ENCODE measurements at regions not wholly inside any gene's neighbourhood (a gene's known extent, or its start where the extent isn't known, plus 50 kb on each side); places are given as distances from the start of the nearest gene placed in this dataset.
"Not testable (repeated sequence)": the region's sequence is repeated elsewhere in the genome, so short reads cannot be mapped to it uniquely, and the experiment has no call there.

DNA sequence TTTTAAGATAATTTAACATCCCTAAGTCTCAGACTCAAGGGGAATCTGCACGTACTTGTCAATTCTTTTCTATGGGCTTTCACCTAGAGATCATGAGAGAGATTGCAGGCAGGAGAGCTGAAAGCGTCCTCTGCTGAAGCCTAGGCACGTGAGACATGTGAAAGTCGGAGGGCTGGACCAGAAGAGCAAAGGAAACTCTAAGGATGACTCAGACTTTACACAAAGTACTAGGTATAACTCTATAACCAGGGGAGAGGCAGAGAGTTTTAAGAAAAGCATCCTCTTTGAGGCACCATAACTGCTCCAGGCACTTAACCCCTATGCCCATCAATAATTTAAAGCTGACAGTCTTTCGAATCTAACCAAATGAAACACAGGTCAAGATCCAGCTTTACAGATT, 436.6 kb downstream of the VGLL3 start:
- DNase-seq (ENCODE audit: low read depth): no peak

DNA sequence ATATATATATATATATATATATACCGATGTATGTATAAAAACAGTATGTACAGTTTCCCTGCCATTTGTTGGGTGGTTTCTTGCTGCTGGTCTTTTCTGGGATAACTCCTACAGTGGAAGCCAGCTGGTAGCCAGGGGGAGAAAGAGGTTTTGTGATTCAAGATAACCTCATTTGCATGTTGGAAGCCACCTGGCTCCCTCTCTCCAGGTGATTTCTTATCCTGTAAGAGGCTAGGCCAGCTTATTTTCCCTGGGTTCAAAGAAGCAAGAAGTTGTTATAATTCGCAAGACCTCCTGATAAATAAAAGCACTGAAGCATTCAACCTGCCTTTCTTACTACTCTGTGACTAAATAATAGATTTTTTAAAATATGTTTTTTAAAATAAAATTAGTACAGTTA, 443.3 kb downstream of the VGLL3 start:
- no peak for DNase-seq (ENCODE audit: low read depth)

DNA sequence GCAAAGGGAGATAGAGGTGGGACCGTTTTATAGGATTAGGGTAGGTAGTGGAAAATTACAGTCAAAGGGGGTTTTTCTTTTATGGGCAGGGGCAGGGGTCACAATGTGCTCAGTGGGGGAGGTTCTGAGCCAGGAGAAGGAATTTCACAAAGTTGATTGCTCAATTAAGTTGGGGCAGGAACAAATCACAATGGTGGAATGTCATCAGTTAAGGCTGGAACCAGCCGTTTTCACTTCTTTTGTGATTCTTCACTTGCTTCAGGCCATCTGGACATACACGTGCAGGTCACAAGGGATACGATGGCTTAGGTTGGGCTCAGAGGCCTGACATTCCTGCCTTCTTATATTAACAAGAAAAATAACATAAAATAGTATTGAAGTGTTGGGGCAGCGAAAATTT, 453.8 kb downstream of the VGLL3 start:
- DNase-seq (ENCODE audit: low read depth): no peak

DNA sequence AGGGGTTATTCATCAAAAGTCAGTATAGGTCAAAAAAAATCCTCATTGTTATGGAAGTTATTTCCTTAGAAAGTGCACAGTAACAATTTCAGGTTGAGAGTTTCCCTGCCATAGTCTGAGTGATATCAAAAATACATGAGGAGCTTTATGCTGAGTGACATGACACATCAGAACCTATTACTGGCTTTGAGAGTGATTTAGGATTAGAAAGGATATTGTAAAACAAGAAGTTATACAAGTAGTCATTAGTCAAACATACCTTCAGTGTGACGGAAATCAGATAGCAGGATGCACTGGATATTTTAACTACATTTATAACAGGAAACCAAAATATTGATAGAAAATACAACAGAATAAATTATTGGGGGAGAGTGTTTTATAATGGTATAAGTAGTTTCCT, 471.1 kb downstream of the VGLL3 start:
- no peak for DNase-seq (ENCODE audit: low read depth)

DNA sequence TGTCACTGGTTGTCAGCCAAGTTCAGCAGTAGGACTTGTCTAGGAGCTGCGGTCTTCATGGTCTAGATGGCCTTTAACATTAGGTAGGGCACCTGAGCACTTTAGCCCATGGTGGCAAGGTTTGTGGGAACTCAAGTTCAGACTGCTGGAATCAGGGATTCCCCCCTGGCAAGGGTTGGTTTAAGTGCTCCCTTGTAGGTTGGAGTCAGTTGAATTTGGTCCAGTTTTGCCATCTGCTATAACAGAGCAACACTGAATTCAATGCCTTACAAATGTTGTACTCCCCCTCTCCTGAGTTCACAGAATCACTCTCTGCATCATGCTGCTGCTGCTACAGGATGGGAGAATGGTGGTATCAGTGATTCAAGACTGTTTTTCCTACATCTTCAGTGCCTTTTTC, 509.3 kb downstream of the VGLL3 start:
- no peak for DNase-seq (ENCODE audit: low read depth)

DNA sequence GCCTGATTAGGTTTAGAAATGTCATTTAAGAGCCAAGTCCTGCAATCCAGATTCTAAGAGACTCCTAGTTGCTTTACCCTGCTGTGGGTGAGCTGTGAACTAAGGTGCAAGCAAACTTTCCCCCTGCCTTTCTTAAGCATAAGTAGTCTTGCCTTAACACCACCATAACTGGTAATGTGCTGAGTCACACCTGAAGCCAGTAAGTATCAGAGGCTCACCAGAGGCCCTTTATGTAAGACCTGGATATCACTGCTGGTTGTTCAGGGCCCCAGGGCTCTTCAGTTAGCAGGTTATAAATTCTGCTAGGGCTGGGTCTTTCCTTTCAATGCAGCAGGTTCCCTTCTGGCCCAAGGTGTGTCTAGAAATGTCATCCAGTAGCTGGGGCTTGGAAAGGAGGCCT, 509.9 kb downstream of the VGLL3 start:
- DNase-seq (ENCODE audit: low read depth): no peak

DNA sequence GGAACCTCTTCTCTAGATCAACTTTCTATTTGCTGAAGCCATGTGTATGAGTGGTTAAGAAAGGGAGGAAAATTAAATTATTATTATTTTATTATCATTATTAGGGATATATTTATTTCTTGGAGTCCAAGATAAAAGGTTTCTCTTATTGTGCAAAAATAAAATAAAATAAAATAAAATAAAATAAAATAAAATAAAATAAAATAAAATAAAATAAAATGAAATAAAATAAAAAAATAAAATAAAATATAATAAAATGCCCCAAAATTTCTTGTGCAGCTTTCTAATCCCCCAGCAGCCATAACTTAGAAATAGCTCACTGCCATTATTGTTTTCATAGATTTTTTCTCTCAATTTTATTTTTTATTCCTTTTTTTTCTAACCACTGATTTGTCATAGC, 526.8 kb downstream of the VGLL3 start:
- DNase-seq (ENCODE audit: low read depth): no peak

DNA sequence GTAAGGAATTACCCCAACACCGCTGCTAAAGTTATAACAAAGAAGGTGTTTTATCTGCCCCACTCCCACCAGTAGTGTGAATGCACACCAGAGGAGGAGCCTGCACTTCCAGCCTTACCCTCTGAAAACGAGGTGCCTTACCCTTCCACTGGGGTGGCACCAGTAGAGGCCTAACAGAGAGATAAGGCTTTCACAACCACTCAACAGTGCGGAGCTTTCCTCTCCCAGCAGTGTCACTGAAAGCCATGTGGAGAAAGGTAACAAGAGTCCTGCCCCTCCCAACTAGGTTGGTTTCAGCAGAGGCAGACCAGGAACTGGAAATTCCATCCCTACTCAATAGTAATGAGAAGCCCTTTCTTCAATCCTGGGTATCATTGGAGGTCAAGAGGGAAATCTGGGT, 539.2 kb downstream of the VGLL3 start:
- no peak for DNase-seq (ENCODE audit: low read depth)

DNA sequence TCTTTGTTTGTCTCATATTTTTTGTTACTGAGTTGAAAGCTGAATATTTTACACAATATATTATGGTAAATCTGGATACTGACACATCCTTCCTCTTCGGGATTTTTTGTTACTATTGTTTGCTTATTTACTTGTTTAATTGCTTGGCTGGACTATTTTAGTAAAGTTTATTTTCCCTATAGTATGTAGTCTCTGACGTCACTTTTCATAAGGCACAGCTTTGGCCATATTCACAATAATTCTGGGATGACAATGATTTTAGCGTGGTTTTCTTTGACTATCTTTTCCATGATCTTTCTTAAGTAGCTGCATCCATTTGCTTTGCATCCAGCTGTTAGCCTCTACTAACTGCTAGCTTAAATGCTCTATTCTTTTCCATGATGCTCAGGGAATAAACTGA, 552.4 kb downstream of the VGLL3 start:
- no peak for DNase-seq (ENCODE audit: low read depth)

DNA sequence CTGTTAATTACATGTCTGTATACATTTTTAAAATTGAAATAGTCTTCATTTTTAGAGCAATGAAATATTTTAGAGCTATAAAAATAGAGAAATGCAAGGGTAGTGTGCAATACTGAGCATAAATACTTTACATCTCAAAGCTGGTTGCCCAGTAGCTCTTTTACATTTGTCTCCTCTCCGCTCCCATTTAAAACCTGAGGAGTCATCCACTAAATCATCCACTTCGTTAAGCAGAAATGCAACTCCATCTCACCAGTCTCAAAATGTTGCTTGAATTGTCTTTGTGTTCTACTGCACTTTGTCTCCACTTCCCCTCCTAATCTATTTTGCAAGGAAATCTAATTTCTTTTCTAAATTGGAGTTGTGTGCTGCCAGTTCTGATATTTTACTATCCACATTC, 563.6 kb downstream of the VGLL3 start:
- DNase-seq (ENCODE audit: low read depth): no peak

DNA sequence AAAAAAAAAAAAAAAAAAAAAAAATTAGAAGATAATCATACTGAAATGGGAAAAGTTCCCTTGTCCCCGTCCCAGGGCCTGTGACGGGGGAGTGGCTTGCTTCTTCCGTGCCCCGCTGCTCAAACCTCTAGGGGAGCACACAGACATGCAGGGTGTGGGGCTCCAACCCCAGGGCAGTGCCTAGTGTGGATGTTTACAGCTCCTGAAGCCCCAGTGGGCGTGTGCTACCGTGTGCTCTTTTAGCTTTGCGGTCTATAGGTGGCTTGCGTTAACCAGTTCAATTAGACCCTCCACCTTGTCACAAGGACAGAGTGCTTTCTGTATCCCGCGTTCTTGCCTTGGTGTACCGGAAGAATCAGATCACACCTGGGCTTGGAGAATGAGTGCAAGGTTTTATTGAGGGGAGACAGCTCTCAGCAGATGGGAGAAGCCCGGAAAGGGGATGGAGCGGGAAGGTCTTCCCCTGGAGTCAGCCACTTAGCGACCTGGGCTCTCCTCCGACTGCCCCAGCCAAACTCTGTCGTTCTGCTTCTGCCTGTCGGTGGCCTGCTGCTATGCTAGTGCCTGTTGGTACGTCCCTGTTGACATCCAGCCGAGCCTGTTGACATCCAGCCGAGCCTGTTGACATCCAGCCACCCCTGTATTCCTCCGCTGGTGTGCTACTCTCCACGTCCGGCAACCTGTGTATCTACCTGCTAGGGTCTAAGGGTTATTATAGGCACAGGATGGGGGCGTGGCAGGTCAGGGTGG, 569.8 kb downstream of the VGLL3 start:
- no peak for DNase-seq (ENCODE audit: low read depth)

DNA sequence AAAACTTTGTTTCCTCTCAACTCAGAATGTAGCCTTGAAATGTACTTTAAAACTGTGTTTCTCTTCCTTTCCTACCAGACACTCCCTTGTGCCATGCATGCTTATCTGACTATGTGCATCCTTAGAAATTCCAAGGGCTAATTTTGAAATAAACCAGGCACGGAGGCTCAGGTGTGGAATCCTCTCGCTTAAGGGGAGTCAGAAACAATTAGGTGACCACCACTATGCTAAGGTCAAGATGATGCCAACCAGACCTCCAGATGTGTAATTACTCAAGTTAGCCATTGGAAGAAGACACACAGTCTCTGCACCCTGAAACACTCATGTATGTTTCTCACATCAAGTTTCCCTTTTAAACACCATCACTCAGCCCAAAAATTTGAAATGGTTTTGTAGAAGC, 572.1 kb downstream of the VGLL3 start:
- DNase-seq (ENCODE audit: low read depth): no peak

DNA sequence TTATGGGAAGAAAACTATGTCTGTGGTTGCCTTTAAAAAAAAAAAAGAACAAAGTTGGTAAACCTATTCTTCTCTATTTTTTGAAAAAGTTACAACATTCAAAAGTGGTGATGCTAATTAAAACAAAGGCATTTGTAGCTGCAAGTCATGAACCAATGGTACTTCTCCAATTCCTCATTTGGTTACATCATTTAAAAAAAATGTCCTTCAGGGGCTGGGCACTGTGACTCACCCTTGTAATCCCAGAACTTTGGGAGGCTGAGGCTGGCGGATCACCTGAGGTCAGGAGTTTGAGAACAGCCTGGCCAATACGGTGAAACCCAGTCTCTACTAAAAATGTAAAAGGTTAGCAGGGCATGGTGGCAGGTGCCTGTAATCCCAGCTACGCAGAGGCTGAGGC, 574.6 kb downstream of the VGLL3 start:
- no peak for DNase-seq (ENCODE audit: low read depth)

DNA sequence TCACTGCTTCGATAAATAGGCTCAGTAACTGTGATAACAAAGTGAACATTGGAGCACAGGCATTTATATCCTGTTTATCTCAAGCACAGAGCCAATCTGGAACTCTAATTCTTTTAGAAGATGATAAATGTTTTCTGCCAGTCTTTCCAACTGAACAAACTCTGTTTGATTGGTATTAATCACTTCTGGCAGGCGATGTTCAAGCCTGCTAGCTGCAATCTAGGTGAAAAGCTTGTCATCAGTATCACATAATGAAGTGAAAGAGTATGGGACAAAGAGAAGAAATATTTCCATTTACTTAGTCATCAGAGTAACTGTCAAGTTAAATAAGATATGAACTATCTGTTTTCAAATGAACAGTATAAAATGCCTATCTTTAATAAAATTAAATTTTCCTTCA, 577.3 kb downstream of the VGLL3 start:
- no peak for DNase-seq (ENCODE audit: low read depth)

DNA sequence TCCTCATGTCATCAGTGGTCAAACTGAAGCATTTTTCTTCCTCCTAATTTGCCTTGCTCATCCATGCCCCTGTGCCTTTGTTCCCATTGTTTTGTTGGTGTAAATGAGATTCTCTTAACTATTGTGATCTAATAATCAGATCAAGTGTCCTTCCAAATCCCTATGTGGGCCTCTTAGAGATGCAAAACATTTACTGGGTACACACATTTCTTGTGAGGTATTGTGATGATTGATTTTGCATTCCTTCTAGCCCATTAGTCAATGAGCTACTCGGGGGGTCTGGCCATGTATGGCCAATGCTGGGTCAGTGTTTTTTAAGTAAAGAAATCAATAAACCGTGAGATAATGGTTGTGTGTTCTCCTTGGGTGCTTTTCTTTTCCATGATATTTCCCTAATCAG, 580.4 kb downstream of the VGLL3 start:
- no peak for DNase-seq (ENCODE audit: low read depth)

DNA sequence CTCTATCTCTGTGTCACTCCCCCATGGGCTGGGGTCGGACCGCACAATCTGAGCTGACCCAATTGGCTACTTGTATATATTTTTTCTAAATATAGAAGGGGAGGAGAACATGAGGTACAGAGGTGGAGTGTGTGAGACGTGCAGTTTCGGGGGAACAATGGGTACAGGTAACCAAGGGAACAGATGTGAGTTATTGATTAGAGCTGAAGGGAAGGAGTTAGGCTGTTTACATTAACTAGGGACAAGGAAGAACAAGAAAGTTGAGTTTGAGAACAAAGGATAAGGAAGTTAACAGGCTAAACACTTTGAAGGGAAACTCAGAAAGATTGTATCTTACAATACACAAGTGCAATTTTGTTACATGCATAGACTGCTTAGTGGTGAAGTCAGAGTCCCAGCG, 601.2 kb downstream of the VGLL3 start:
- DNase-seq (ENCODE audit: low read depth): not testable (repeated sequence)

DNA sequence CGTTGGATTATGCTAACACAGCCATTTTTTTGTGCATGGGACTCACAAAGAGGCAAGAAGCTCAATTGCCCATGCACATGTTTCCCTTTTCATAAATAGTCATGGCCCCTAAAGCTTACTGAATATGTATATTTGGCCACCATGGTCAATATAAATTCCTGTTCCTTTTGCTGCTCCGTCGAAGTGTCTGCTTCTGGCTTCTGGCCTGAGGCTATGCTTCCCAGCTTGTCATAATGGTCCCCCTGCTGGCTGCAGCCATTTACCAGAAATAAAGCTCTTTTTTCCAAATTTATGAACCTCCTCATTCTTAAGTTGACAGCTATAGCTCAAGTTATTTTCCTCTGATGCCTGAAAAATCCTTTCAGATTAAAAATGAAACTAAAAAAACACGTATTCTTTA, 602.1 kb downstream of the VGLL3 start:
- no peak for DNase-seq (ENCODE audit: low read depth)

DNA sequence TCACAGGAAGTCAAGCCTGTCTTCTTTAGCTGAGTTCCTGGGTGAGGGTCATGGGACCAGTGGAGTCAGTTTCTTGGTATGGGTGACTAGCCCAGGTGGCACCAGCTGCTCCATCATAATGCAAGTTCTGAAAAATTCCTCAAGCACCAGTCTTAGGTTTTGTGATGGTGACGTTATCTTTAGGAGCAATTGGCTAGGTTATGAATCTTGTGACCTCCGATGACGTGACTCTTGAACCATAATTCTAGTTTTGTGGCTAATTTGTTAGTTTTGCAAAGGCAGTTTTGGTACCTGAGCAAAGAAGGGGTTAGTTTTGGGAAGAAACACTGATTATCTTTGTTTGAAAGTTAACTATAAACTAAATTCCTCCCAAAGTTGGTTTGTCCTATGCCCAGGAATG, 608.4 kb downstream of the VGLL3 start:
- no peak for DNase-seq (ENCODE audit: low read depth)

DNA sequence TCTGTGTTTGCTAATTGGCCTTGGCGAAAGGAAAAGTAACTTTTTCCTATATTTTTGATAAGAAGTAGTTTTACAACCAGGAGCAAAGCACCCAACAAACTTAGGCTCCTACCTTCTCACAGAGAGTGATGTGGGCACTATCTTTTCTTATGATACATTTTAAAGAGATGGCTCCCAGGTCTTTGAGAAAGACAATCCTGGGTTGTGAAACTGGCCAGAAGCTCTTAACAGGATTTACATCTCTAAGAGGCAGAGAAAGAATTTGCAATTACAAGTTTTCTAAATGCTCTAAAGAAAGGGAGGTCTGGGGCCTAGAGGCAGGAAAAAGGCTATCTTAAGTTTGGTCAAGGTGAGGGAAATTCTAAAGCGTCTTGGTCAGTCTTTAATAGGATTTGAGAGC, 609.7 kb downstream of the VGLL3 start:
- no peak for DNase-seq (ENCODE audit: low read depth)

DNA sequence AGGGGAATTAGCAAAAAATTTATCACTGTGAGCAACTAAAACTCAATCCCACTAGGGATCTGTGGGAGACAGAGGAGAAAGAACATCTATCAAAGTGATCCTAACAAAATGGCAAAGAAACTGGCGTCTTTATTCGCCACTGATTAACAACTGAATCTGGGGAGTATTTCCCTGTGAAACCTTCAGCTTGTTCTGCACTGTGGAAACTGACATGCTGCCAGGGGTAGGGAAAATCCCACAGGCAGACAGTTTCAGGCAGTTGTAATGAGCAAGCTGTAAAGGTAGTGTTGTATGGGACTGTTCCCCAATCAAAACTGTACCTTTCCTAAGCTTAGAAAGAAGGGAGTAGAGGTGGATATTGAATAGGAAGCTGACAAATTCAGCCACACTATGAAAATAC, 611.7 kb downstream of the VGLL3 start:
- DNase-seq (ENCODE audit: low read depth): no peak

DNA sequence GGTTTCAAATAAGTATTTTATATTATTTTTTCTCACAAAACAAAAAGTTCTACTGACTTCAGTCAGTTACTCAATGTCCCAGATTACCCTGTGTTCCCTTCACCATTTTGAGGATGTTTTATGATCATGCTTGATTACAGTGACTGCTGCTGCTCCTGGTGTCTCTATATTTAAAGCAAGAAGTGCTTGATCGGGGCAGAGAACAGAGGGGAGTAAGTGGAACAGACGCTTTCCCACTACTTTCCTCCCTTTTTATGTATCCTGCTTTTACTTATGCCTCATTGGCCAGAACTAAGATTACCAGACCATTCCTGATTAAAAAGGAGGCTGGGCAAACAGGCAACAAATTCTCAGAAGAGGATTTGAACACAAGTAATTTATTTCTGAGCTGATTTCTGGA, 612.1 kb downstream of the VGLL3 start:
- no peak for DNase-seq (ENCODE audit: low read depth)

DNA sequence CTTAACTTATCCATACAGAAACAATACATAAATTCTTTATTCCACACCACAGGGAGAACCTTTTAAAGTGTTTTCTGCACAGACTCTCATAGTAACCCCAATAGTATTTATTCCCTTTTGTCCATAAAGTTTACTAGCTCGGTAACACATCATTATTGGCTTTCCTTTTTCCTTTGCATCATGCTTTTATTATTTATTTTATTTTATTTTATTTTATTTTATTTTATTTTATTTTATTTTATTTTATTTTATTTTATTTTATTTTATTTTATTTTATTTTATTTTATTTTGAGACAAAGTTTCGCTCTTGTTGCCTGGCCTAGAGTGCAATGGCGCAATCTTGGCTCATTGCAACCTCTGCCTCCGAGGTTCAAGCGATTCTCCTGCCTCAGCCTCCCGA, 655.4 kb downstream of the VGLL3 start:
- DNase-seq (ENCODE audit: low read depth): not testable (repeated sequence)

DNA sequence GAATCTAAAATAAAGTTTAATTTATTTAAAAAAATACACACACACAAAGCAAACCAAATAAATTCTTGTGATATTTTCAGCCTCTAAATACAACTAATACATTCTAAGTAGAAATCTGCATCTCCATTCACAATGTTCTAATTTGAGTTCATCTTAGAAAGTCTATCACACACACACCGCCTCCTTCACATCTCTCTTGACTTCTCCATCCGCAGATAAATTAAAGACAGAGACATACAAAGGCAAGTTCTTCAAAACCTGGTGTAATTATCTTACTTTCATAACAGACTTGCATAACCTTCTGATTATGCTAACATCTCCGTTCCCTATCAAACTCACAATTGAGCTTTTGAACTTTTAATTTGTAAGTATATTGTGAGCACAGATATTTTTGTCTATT, 657.3 kb downstream of the VGLL3 start:
- no peak for DNase-seq (ENCODE audit: low read depth)

DNA sequence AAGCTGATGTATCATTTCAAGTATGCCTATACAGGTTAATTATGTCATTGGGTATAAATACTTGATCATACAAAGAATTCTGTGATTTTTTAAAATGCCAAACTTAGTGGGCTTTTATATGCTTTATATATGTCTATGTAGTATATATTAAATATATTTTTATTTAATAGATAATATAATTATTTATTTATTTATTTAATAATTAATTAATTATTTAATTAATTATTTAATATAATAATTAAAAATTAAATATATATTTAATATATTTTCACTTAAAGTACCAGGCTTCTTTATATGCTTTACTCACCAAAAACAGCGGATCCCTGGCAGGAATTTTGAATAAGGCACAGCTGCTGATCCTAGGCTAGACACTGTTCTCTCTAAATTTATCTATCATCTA, 687.0 kb downstream of the VGLL3 start:
- DNase-seq (ENCODE audit: low read depth): no peak

Data from non-pigmented ciliary epithelial cell (primary cell).